IgD-negative memory B cell (primary cell): ENCODE measurements at regions not wholly inside any gene's neighbourhood (a gene's known extent, or its start where the extent isn't known, plus 50 kb on each side); places are given as distances from the start of the nearest gene placed in this dataset.

Experiments used
- H3K27ac Mint-ChIP-seq, 3 donors: one replicate each; pipeline ENCODE4 v1.8.0; 2020 to 2022; ENCODE audit warnings: mild to moderate bottlenecking in 3 of 3, mixed read lengths in 3 of 3, moderate library complexity in 1 of 3
- H3K27me3 Mint-ChIP-seq: one replicate; pipeline ENCODE4 v1.8.0; 2021; ENCODE audit warnings: mixed read lengths
- H3K36me3 Mint-ChIP-seq: one replicate; pipeline ENCODE4 v1.8.0; 2020; ENCODE audit warnings: mild to moderate bottlenecking, mixed read lengths
- H3K4me1 Mint-ChIP-seq, 3 donors: one replicate each; pipeline ENCODE4 v1.8.0; 2020 to 2022; ENCODE audit warnings: mixed read lengths in 3 of 3, mild to moderate bottlenecking in 1 of 3
- H3K4me3 Mint-ChIP-seq, 4 donors: one replicate each; pipeline ENCODE4 v1.8.0; 2020 to 2022; ENCODE audit warnings: mild to moderate bottlenecking in 4 of 4, mixed read lengths in 4 of 4, moderate library complexity in 3 of 4
- H3K9me3 Mint-ChIP-seq, 3 donors: one replicate each; pipeline ENCODE4 v1.8.0; 2020 to 2021; ENCODE audit warnings: mixed read lengths in 3 of 3, mild to moderate bottlenecking in 1 of 3

DNA sequence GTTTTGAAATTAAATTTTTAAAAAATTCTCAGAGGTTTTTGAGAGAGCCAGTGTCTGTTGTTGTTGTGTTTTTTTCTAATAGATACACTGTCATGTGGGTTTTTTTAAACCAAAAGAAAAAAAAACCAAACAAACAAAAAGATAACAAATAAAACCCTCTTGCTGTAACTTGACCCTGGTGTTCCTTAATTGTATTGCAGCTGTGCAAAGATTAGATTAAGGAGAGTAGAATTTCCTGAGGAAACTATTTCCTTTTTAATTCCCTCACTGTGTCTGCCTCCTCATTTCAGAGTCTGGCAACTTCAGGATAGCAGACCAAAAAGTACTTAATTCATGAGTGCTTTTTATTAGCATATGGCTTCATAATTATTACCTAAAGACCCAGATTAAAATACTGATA is 281.9 kb downstream of the EPM2A start:
- Mint-ChIP-seq H3K27ac (no peak overlapping the region), H3K9me3 (peaks cover 0 to 4% (median 0%) of the 10 kb centered on the region in 3 donors), H3K36me3 (peaks cover 2% of the 10 kb centered on the region), H3K4me3 (no peak overlapping the region), H3K4me1 (no peaks in the 10 kb centered on the region), H3K27me3 (no peaks in the 10 kb centered on the region)

- no peaks in the 10 kb centered on the region for H3K4me1 Mint-ChIP-seq
- H3K27me3 Mint-ChIP-seq: no peaks in the 10 kb centered on the region
- H3K27ac Mint-ChIP-seq: no peak overlapping the region
- H3K36me3 Mint-ChIP-seq: peaks cover 2% of the 10 kb centered on the region
- no peak overlapping the region for H3K4me3 Mint-ChIP-seq
- peaks cover 0 to 4% (median 2%) of the 10 kb centered on the region in 3 donors for H3K9me3 Mint-ChIP-seq
Measured at GRCh38 chr6:145454006-145454405, 281.3 kb downstream of the EPM2A start.

- Mint-ChIP-seq H3K4me3 (no peak overlapping the region), H3K4me1 (no peaks in the 10 kb centered on the region), H3K9me3 (peaks cover 0 to 3% (median 0%) of the 10 kb centered on the region in 3 donors), H3K27ac (no peak overlapping the region), H3K36me3 (peaks cover 2% of the 10 kb centered on the region), H3K27me3 (no peaks in the 10 kb centered on the region)
Measured at GRCh38 chr6:145457556-145457955, 277.8 kb downstream of the EPM2A start.

DNA sequence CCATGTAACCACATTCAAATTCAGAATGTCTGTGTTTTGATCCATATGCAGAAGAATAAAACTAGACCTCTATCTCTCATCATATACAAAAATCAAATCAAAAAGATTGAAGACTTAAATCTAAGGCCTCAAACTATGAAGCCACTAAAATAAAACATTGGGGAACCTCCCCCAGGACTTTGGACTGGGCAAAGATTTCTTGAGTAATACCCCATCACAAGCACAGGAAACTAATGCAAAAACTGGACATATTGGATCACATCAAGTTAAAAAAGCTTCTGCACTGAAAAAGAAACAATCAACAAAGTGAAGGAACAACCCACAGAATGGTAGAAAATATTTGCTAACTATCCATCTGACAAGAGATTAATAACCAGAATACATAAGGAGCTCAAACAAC is 266.8 kb downstream of the EPM2A start:
- H3K9me3 Mint-ChIP-seq: peaks cover 0 to 10% (median 4%) of the 10 kb centered on the region in 3 donors
- no peak overlapping the region for H3K27ac Mint-ChIP-seq
- no peak overlapping the region for H3K4me3 Mint-ChIP-seq
- peaks cover 3% of the 10 kb centered on the region for H3K36me3 Mint-ChIP-seq
- H3K4me1 Mint-ChIP-seq: peaks cover 0 to 2% (median 0%) of the 10 kb centered on the region in 3 donors
- no peaks in the 10 kb centered on the region for H3K27me3 Mint-ChIP-seq

DNA sequence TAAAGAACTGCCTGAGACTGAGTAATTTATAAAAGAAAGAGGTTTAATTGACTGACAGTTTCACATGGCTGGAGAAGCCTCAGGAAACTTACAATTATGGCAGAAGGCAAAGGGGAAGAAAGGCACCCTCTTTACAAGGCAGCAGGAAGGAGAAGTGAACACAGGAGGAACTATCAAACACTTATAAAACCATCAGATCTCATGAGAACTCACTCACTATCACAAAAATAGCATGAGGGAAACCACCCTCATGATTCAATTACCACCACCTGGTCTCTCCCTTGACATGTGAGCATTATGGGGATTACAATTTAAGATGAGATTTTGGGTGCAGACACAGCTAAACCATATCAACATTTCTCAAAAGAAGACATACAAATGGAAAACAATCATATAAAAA is 266.3 kb downstream of the EPM2A start:
- H3K36me3 Mint-ChIP-seq: peaks cover 3% of the 10 kb centered on the region
- H3K9me3 Mint-ChIP-seq: peaks cover 0 to 10% (median 4%) of the 10 kb centered on the region in 3 donors
- no peak overlapping the region for H3K27ac Mint-ChIP-seq
- no peaks in the 10 kb centered on the region for H3K27me3 Mint-ChIP-seq
- no peak overlapping the region for H3K4me3 Mint-ChIP-seq
- H3K4me1 Mint-ChIP-seq: peaks cover 0 to 2% (median 0%) of the 10 kb centered on the region in 3 donors

- no peaks in the 10 kb centered on the region for H3K27me3 Mint-ChIP-seq
- peaks cover 3% of the 10 kb centered on the region for H3K36me3 Mint-ChIP-seq
- peaks cover 0 to 4% (median 0%) of the 10 kb centered on the region in 3 donors for H3K4me1 Mint-ChIP-seq
- H3K4me3 Mint-ChIP-seq: no peak overlapping the region
- no peak overlapping the region for H3K27ac Mint-ChIP-seq
- H3K9me3 Mint-ChIP-seq: peaks cover 3 to 25% (median 4%) of the 10 kb centered on the region in 3 donors
Measured at GRCh38 chr6:145475794-145476396, 259.4 kb downstream of the EPM2A start.

DNA sequence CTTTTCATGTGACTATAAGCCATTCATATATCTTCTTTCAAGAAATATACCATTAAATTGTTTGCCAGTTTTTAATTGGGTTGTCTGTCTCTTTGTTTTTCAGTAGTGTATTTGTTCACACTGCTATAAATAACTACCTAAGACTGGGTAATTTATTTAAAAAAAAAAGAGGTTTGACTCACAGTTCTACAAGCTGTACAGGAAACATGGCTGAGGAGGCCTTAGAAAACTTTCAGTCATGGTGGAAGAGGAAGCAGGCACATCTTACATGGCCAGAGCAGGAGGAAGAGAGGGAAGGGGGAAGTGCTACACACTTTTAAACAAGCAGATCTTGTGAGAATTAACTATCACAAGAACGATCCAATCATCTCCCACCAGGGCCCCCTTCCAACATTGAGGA is 255.3 kb downstream of the EPM2A start:
- H3K27me3 Mint-ChIP-seq: no peaks in the 10 kb centered on the region
- peaks cover 1% of the 10 kb centered on the region for H3K36me3 Mint-ChIP-seq

DNA sequence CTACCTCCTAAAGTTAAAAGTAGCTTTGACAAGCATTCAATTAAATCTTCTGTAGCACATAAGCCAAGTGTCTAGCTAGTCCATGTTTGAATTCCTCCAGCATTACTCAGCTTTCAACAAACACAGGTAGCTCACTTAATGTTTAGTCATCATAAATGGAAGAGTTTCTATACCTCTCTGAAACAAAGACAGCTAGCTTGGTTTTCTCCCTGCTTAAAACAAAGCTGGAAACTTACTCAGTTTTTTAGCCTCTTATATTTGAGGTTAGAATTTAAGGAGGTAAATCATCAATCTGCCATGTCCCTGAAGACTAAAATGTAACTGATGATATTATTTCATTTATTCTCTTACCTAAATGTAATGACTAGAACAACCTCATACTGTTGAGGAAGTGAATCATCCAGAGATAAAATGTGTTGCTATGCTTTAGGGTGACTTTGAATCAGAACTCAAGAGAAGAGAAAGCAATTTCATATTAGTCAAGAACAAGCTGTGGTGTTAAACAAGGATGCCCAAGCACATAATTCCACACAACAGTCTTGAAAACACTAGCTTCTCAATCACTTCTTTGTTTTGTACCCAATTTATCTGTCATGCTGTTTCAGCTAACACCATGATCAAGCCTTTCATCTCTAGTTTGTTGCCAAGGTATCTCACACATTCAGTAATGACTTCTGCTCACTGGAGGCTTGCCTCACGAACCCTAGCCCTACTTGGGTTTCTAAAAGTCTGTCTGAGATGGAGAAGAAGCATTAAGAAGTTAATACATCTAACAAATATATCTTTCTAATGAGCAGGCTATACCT is 251.9 kb downstream of the EPM2A start:
- H3K27me3 Mint-ChIP-seq: no peaks in the 10 kb centered on the region
- no peak overlapping the region for H3K4me3 Mint-ChIP-seq
- H3K36me3 Mint-ChIP-seq: no peaks in the 10 kb centered on the region
- peaks cover 2 to 26% (median 2%) of the 10 kb centered on the region in 3 donors for H3K9me3 Mint-ChIP-seq
- peak overlapping the region in 1 of 3 donors; percentile 72 for H3K27ac Mint-ChIP-seq
- H3K4me1 Mint-ChIP-seq: peaks cover 0 to 2% (median 0%) of the 10 kb centered on the region in 3 donors

More for the DNA sequence above, 255.3 kb downstream of the EPM2A start:
- peaks cover 0 to 2% (median 0%) of the 10 kb centered on the region in 3 donors for H3K4me1 Mint-ChIP-seq
- peaks cover 2 to 16% (median 3%) of the 10 kb centered on the region in 3 donors for H3K9me3 Mint-ChIP-seq
- H3K4me3 Mint-ChIP-seq: no peak overlapping the region
- no peak overlapping the region for H3K27ac Mint-ChIP-seq

GRCh38 chr6:145485288-145485687 is 250.0 kb downstream of the EPM2A start:
- H3K27me3 Mint-ChIP-seq: no peaks in the 10 kb centered on the region
- H3K4me3 Mint-ChIP-seq: no peak overlapping the region
- H3K4me1 Mint-ChIP-seq: no peaks in the 10 kb centered on the region
- H3K36me3 Mint-ChIP-seq: no peaks in the 10 kb centered on the region
- no peak overlapping the region for H3K27ac Mint-ChIP-seq
- peaks cover 2 to 17% (median 2%) of the 10 kb centered on the region in 3 donors for H3K9me3 Mint-ChIP-seq

DNA sequence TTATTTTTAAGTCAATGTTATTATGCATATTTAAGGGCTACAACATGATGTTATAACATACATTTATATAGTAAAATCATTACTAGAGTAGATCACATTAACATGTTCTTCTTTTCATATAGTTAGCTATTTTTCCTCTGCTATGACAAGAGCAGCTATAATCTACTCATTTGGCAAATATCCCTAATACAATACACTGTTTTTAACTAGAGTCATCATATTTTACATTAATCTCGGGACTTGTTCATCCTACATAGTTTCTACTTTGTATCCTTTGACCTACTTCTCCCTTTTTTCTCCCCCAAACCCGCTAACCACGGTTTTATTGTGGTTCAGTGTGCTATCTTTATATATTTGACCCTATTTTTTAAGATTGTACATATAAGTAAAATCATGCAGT is 249.0 kb downstream of the EPM2A start:
- Mint-ChIP-seq H3K27me3 (no peaks in the 10 kb centered on the region), H3K36me3 (no peaks in the 10 kb centered on the region), H3K27ac (no peak overlapping the region), H3K9me3 (peaks cover 2 to 17% (median 2%) of the 10 kb centered on the region in 3 donors), H3K4me3 (no peak overlapping the region), H3K4me1 (no peaks in the 10 kb centered on the region)

GRCh38 chr6:145489583-145489982 is 245.7 kb downstream of the EPM2A start:
- peaks cover 2 to 17% (median 4%) of the 10 kb centered on the region in 3 donors for H3K9me3 Mint-ChIP-seq
- no peaks in the 10 kb centered on the region for H3K36me3 Mint-ChIP-seq
- H3K27ac Mint-ChIP-seq: no peak overlapping the region
- no peaks in the 10 kb centered on the region for H3K4me1 Mint-ChIP-seq
- no peak overlapping the region for H3K4me3 Mint-ChIP-seq
- no peaks in the 10 kb centered on the region for H3K27me3 Mint-ChIP-seq

GRCh38 chr6:145490068-145490467 is 245.3 kb downstream of the EPM2A start:
- no peaks in the 10 kb centered on the region for H3K4me1 Mint-ChIP-seq
- H3K36me3 Mint-ChIP-seq: no peaks in the 10 kb centered on the region
- H3K27ac Mint-ChIP-seq: no peak overlapping the region
- H3K4me3 Mint-ChIP-seq: no peak overlapping the region
- H3K9me3 Mint-ChIP-seq: peaks cover 2 to 16% (median 4%) of the 10 kb centered on the region in 3 donors
- H3K27me3 Mint-ChIP-seq: no peaks in the 10 kb centered on the region

DNA sequence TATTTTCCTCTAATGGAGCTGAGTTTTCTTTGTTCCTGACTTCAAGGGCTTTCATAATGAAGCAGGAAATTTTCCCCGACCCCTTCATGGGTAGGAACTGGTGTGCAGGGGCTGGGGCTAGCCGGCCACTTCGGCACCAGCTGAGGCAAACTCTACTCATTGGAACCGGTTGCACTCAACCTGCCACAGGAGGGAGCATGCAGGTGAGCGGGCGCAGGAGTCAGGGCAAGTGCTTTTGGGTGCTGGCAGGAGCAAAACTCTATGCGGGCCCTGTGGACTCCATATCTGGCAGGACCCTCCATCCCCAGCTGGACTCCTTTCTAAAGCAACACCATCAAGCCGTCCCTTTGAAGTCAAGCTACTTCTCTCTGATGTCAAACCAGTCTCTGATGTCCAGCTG is 244.2 kb downstream of the EPM2A start:
- Mint-ChIP-seq H3K4me3 (no peak overlapping the region), H3K27me3 (no peaks in the 10 kb centered on the region), H3K4me1 (no peaks in the 10 kb centered on the region), H3K36me3 (no peaks in the 10 kb centered on the region), H3K27ac (no peak overlapping the region), H3K9me3 (peaks cover 2 to 13% (median 7%) of the 10 kb centered on the region in 3 donors)

- Mint-ChIP-seq H3K4me1 (no peaks in the 10 kb centered on the region), H3K27me3 (peaks cover 2% of the 10 kb centered on the region), H3K4me3 (no peak overlapping the region), H3K27ac (no peak overlapping the region), H3K9me3 (peaks cover 7 to 11% (median 8%) of the 10 kb centered on the region in 3 donors), H3K36me3 (no peaks in the 10 kb centered on the region)
Measured at GRCh38 chr6:145497006-145497405, 238.3 kb downstream of the EPM2A start.

- Mint-ChIP-seq H3K9me3 (peaks cover 7 to 9% (median 8%) of the 10 kb centered on the region in 3 donors), H3K4me3 (no peak overlapping the region), H3K27ac (no peak overlapping the region), H3K4me1 (no peaks in the 10 kb centered on the region), H3K36me3 (no peaks in the 10 kb centered on the region), H3K27me3 (peaks cover 2% of the 10 kb centered on the region)
Measured at GRCh38 chr6:145498425-145498824, 236.9 kb downstream of the EPM2A start.
